GM19438 (cell line): ENCODE measurements at regions not wholly inside any gene's neighbourhood (a gene's known extent, or its start where the extent isn't known, plus 50 kb on each side); places are given as distances from the start of the nearest gene placed in this dataset.

Experiments used
- ATAC-seq: cut with Tn5 transposase; IDR thresholded peaks from one replicate; pipeline ENCODE4 v1.9.1; 2021; ENCODE audit warnings: low read depth; ENCODE audit not compliant: unreplicated experiment

DNA sequence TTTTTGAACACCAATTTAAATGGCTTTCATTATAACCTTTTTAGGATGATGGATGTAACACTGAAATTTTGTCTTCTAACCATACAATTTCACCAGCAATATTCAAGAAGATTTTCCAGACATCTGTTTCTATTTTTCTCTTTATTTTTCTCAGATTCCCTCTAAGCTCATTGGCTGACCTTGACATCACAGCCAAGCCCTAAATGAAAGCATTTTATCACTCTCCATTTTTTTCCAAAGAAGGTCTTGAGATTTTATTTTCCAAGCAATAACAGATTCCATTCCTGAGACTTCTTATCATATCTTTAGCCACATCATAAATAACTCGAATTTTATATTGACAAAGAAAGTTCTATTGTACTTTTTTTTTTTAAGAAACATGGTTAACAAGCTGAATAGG is 392.6 kb upstream of the THBS1 start:
- ATAC-seq, result no peak

DNA sequence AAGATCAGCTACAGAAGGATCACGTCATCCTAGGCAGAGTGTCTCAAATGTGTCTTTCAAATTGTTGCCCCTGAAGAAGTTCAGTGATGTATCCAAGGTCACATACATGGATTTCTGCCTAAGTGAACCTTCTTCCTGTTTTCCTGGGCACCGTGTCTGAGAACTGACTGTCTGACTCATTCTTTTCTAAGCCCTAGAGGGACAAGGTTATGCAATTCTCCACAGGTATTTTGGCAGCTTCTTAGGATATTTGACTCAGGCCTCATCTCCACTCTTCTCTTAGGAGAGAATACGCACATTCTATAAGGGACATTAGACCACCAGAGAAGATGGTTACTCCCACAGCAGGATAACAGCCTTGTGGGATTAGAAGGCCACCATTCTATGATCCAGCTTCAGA is 391.9 kb upstream of the THBS1 start:
- ATAC-seq, result no peak

DNA sequence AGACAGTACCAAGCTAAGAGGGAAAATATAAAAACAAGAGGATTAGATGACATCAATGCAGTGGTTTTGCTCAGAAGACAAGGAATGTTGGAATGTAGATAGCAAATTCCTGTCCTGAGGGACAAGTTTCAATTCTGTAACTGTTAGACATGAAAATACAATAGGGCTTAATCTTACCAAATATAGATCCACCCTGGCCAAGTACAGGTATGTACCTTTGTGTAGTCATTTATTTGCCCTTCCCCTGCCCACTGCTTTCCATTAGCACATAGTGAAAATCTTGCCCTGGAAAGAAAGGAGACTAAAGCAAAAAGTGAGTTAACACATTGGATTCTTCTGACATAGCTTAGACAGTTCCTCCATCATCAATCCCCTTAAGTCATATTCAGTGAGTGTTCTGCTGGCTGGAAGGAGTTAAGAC is 389.0 kb upstream of the THBS1 start:
- no peak for ATAC-seq

DNA sequence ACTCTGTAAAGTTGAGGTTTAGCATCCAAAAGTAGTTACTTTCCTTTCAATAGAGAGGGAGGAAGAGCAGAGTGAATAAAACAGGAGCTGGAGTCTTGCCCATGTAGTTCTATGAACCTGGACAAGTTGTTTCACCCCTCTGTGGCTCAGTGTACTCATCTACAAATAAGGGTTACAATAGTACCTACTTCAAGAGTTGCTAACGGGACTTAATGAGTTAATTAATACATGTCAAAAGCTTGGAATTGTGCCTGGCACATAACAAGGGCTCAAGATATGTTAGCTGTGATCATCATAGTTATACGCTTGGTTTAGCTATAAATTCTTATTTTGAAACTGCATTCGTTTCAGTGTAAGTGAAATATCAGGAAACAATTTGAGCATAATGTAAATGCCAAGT is 388.5 kb upstream of the THBS1 start:
- ATAC-seq, result no peak

DNA sequence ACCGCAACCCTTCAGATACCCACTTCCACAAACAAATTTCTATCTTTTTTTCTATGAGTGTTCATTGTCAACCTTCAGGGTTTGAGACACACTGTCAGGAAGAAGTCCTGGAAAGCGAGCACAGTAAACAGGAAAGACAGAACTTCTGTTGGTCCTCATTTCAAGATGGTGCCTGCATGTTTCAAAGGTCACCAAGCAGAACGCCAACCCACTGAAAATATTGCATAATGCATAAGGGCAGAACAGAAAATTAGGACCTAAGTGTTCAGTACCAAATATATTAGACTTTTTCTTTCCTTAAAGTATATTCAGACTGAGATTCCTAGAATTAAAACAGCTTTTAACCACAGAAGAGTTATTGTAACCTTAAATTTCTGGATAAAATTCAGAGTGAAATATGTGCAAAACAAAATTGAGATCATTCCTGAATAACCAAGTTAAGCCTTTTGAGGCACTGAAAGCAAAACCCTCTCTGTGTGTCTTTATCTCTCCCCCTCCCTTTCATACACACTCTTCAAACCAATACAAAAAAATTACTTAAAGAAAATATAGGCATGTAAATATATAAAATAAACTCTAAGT is 387.8 kb upstream of the THBS1 start:
- no peak for ATAC-seq

DNA sequence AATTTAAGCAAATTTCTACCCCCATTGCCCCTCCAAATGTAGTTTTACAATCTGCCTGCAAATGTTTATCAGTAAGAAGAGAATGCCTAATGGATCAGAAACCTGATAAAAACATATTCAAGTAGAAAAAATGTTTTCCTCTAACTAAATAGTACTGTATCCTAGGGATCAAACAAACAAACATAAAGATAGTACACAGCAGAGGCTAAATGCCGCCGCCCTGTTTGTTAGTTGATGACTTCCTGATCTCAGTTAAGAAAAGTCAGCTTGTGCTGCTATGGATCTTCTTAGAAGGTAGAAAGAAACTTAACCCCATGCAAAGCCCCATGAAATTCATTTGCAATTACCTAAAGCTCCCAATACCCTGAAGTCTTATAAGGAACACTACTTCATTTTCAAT is 387.3 kb upstream of the THBS1 start:
- ATAC-seq, result no peak

DNA sequence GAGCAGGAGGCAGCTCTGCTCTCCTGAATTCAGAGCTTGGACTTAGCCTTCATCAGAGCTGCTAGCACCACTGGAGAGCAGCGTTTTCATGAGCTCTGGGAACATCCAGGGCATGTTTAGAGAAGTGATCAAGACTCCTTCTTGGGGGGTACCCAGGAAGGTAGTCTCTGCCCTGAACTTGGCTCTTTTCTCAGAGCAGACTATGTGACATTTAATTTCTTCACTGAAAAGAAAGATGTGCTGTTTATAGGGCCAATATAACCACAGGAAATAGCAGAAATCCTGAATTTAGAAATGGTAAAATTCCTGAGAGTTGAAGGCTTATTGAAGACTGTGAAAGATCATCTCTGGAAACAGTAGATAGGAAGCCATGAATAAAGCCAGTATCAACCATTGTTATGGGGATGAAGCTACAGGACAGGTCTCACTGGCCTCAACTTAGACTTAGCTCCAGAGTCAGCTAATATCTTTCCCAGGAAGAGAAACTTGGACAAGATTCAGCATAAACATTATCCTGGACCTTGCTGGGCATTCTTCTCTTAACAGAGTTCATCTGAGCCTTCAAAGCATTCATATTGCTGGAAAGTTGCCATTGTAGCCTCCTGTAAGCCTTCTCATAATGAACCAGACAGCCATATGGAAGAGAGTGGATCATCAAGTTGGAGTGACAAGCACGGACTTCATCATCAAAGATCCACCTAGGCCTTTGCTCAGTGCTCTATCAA is 386.6 kb upstream of the THBS1 start:
- no peak for ATAC-seq

DNA sequence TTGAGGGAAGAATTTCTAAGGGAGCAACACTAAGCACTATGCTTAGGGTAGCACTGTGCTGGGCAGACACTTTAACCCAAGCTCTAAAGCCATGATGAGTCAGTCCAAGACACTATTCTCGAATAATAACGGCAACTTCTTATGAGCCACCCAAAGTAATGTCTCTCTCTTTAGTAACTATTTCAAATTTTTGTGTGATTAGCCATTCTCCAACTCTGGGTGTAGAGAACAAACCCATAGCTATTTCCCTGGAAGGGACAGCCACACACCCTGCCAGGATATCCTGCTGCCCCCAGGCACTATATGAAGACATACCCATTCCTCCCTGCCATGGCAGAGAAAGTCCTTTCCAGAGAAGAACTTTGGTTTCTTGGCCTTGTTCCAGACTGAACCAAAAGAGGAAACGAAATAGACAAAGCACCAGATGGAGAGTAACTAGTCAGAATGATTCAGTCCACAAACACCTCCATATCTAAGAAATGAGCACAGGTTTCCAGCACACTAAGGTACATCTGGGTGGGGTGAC is 384.9 kb upstream of the THBS1 start:
- ATAC-seq, result no peak

DNA sequence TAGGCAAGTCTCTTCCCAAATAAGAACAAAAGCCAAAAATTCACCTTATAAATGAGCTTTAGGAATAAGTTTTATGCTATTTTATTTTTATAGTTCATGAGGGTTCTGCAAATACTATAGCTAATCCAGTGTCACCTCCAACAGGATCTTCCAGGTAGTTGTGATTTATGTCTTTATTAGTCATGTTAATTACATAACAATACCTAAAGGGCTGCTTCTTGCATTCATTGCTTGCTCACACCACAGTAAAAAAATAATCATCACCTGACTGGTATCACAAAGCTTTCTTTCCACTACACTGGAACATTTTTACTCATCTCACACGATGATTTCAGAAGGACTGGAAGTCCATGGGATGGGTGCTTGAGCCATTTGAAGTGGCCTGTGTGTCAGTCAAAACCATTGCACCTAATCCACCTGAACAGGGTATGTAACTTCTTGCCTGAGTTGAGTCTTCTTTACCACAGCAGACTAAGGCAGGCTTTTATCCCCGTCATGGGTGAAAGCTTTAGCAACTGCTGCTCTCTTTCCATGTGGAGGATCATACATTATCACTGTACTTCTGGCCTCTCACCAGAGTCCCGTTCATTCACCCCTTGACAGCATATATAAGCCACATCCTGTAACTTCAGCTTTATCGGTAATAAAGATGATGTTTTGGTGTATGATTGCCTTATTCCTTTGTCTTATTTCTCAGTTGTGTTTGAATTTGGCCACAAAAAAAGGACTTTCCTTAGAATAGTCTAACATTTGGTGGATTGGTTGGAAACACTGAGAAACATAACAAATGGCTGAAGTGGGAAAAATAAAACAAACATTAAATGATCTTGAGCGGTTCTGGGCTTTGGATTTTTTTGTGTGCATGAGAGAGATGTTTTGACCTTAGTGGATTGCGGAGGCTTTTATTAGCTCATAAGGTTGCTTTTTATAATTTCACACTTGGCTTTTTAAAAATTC is 382.6 kb upstream of the THBS1 start:
- ATAC-seq, result no peak

DNA sequence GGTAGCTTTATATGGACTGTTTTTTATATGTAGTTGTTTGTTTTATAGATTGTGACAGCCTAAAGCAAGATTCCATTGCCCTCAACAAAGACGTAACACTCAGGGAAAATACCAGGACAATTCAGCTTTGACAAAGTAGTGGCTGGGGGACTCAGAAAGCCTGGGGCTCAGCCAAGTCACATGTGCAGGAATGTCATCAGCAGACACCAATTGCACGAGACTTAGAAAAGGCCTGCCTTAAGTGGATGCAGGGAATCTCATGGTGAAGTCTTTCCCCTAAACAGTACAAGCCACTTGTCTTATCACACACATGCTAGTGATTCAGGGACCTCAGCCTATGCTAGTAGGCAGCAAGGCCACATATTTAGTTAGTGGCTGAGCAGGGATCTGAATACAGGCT is 381.8 kb upstream of the THBS1 start:
- ATAC-seq, result no peak

DNA sequence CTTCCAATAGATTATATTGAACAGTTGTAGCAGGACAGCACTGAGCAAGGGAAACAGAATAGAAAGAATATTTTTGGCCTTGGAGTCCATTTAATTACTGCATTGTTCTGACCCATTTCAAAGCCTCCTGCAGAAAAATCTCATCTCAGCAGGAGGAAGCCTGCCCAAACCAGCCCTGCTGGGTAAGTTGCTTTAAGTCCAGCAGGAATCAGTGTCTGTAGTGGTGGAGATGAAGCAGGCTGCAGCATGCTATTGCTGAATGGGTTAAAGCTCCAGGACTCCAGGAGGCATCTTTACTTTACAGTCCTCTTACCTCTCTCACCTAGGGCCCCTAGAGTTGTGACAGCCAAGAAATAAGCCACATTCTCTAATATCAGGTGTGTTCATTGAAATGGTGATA is 380.3 kb upstream of the THBS1 start:
- ATAC-seq, result no peak

DNA sequence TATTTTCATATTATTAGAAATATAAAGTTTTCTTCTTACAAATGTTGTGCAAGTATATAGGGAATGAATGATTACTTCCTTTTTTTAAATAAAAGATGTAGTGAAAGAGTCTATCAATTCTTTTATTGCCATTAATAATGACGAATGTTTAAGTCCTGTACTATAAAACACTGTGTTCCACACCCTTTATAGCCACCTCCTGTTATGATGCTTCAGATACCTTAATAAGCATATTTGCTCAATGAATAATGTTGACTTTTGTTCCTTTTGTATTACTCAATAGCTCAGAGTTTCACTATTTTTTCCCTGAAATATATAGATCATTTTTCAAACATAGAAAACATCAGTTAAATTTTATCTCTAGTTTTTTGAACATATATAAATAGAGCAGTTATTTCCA is 378.2 kb upstream of the THBS1 start:
- ATAC-seq, result no peak

DNA sequence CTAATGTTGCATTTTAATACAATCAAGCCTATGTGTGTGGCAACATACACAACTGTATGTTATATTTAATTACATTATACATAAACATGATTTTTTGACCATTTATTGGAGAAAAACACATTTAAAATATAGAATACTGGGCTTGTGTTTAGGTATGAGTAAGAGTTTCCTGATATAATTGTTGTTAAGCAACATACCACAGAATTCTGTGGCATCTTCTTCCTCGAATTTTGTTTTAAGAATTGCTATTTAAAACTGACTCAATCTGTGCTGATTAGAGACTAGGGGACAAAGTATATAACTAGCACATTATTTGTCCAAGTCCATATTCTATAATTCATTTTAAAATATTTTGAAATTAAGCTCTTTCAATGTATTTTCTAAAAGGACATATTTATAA is 376.8 kb upstream of the THBS1 start:
- ATAC-seq, result no peak

DNA sequence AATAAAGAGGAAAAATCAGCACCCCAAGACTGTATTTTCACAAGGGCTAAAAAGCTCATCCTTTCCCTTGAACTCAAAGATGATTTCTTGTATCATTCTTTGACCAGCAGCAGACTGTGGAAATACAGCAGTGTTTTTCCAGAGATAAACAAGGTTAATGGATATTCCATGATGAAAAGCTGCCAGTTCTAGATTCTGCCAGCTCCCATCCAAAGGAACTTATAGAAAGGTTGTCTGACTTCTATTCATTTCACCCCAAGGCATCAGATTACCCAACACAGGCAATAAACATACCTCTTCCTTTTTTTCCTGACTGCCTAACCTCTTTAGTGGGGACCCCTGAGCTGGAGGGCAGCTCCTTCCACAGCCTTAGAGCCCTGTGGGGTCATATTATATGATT is 375.8 kb upstream of the THBS1 start:
- no peak for ATAC-seq

DNA sequence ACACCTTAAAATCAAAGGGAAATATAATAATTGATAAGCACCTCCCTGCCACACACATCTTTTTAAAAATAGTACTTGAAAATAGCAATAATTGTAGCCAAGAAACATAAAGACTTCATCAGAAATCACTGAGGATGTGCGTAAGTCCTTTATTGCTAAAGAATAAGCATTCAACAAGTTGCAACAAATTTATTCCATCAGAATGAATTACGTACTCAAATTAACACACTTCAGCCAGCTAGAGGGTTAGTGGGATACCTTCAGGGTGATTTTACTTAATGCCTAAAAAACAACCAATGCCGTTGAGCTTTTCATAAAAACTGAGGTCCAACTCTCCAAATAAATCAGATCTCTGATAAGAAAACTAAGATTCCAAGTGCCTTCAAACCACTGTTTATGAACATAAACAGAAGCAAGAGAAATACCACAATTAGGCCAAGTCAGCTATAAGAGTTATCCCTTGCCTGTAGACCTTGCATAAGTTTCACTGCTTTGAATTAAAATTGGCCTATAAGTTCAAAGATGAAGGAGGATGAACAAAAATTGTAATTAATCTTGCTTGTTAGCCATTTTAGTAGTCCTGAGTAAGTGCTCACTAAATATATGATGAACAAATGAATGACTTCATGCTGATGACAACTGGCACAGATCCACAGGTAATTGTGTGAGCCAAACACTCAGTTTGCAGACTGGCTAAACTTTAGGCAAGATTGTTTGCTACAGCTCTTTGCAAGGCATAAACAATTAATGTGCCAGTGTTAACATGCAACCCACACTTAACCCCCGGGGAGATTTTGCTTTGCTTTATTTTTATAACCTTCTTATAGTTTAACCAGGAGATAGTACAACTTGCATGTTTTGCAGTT is 375.1 kb upstream of the THBS1 start:
- ATAC-seq, result no peak

DNA sequence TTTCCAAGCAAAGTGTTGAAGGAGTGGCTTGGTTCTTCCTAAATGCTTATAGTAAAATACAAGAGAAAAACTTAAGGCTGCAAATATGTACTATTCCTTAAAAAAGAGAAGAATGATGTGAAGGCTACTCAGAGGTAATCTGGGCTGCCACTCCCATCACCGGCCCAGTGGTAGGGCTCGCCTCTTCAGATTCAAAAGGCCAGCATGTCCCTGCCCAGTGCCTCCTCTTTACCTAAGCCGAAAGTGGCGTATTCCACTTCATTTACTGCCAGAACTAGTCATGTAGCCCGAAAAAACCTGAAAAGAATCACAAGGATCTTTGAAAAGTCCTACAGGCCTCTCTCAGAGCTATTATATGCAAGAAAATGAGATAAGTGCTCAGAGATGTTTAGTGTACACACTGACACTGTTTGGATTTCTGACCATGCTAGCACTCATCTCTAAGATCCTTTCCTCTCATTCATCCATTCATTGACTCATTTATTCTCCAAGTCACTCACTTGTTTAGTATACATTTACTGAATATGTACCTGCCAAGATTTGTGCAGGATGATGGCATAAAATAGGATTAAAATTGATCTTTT is 373.3 kb upstream of the THBS1 start:
- no peak for ATAC-seq

DNA sequence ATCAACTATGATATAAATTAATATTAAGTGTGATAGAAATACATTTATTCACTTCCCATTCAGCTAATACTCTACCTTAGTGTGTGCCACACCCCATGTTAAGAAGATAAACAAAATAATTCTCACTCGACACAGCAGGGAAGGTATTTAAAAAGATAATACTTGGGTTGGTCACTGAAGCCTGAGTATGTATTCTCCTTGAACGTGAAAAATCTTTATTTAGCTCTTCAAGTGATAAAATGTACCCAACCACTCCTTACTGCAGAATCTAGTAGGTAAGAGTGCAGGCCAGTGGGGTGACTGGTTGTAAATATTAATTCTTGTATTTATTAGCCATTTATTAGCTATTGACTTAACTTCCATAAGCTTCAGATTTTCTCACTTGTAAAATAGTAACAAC is 372.7 kb upstream of the THBS1 start:
- ATAC-seq, result no peak

DNA sequence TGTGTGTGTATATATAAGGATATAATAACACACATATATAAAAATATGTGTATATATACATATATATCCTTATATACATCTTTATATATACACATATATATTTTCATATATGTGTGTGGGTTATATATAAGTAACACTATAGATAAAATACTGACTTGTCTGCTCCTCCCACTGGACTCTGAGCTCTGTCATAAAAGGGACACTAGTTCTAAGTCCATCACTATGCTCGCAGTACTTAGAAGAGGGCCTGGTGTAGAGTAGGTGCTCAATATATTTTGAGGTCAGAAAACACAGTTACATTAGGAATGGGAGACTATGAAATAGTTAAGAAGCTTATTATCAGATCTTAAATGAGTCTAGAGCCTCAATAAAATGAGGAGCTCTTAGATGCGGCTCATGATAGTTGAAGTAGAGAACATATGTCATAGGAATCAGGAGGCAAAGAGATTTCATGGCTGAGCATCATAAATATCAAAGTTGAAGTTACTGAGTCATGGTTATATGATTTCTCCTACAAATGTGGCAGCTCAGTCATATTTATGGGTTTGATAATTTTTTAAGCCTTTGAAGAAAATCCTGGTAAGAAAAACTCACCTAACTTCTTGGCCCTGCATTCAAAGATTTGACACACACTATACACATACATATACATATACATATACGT is 371.2 kb upstream of the THBS1 start:
- no peak for ATAC-seq

DNA sequence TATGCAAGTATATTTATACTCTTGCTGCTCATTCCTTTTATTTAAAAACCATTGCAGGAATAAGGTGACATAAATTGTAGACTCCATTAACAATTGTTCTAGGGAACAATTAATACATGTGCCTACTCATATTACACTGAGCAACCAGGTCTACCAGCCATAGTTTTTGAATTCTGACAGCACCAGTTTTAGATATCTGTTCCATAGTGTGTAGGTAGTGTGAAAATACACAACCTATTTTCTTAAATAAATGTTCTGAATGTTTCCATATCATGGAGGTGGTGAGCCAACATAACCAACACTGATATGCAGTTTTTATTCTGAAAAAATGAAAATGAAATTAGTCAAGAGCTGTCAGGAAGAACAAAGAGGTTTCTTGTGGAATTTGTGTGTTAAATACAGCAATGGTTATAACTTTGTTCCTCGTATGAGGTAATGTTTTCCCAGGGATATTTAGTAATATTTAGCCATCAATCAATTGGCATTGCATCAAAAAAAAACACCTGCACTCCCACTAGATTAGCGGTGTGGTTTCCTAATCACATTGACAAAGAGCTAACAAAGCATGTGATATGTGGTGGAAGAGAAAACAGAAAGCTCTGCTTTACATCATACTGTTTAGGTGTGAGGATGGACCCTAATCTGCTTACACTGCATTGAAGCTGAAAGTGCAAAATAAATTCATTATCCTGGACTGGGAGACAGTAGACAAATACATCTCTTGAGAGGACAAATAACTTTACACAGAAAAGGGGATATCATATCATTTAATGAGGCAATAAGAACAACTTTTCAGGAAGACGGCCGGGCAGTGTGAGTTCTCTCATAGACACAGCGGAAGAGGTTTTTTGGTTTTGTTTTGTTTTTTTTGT is 369.5 kb upstream of the THBS1 start:
- no peak for ATAC-seq
